HK-2 (cell line): ENCODE measurements at regions not wholly inside any gene's neighbourhood (a gene's known extent, or its start where the extent isn't known, plus 50 kb on each side); places are given as distances from the start of the nearest gene placed in this dataset.

ENCODE experiments used
- DNase-seq: peaks from one replicate; pipeline ENCODE4 v3.0.0-alpha.2; 2018; ENCODE audit not compliant: unreplicated experiment

DNA sequence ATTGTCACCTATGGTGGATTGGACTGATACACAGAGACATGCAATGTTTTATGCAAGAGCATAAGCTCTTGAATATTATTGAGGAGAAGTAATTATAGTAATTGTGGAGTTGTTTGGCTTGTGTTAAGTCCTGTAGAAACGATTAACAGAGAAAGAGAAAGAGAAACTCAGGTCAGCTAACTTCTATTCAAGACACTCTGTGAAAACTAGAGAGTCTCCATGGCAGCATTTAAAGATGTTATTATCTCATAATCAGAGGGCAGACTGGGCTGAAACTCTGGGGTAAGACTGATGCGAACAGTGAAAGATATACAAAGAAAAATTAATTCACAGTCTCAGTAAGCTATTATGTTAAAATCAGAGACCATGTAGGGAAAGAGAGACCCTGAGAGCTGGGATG, 625.7 kb downstream of the FAT4 start:
- DNase-seq, result no peak

- DNase-seq, result no peak
These were observed 630.2 kb downstream of the FAT4 start for GRCh38 chr4:125944966-125945365.

DNA sequence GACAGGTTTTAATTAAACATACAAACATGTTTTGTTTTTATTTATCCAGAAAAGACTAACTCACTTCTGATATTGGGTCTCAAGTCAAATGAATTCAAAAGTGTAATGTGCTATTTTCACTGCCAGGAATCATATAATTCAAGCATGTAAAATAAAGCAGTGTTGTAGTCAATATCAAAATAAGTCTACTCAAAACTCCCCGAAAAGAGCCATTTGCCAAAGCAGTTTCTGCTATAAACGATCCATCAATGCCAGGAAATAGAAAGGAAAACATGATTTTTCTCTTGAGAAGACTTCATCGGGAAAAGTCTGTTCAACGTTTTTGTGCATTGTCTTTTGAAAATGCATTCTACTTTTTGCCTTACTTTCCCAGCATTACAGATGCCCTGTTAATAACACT, 633.3 kb downstream of the FAT4 start:
- DNase-seq, result no peak

GRCh38 chr4:125951261-125951887, 636.6 kb downstream of the FAT4 start:
- no peak for DNase-seq

GRCh38 chr4:125952631-125953030, 637.9 kb downstream of the FAT4 start:
- no peak for DNase-seq

DNA sequence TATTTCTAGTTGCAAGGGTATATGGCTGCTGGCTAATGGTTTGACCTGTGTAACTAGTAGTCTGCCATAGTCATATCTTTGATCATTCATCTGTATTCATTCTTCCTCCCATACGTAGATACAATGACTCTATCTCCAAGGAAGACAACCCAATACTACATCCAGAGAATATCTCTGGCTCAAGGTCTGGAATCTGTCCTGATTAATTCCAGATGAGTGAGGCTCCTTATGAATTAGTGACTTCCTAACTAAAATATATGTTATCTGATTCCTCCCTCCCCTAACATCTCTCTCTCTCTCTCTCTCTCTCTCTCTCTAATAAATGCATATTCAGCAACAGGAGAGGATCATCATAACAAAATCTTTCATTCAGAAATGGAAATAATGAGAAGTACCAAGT, 641.5 kb downstream of the FAT4 start:
- DNase-seq, result no peak

GRCh38 chr4:125958519-125958918, 643.8 kb downstream of the FAT4 start:
- no peak for DNase-seq

- DNase-seq, result no peak
These were observed 646.9 kb downstream of the FAT4 start for GRCh38 chr4:125961626-125962025.

DNA sequence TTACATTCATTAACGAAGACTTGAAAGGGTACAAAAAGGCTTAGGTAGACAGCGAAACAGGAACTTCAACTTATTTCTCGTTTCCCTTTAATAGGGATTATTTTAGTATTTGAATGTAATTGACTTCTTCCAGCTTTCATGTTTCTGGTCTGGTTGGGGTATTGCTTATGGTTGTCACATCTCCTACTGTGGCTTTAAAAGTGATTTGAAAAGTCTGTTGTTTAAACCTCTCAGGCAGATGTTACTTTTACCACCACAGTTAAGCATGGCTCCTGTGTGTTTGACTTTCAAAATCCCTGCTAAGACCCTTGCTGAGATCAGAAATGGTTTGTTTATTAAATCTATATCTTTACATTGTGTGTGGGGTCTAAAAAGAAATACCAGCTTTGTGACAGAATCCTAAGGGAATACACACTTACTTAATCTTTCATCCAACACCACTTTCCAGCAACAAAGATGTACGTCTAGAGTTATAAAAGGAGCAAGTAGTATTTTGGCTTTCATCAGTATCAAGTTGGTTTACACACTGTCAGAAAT, 661.2 kb downstream of the FAT4 start:
- DNase-seq, result no peak

GRCh38 chr4:125979950-125980349, 665.2 kb downstream of the FAT4 start:
- no peak for DNase-seq

DNA sequence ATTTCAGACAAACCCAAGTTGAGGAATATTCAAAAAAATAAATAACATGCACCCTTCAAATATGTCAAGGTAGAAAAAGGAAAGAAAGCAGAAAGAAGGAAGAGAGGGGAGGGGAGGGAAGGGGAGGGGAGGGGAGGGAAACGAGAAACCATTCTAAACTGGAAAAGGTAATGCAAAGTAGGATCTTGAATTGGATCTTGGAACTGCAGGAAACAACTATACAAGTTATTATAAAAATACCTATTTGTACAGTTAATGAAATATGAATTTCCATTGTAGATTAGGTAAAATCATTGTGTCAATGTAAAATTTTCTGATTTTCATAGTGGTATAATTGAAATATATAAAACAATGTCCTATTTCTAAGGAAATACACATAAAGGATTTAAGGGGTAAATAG, 668.4 kb downstream of the FAT4 start:
- no peak for DNase-seq

DNA sequence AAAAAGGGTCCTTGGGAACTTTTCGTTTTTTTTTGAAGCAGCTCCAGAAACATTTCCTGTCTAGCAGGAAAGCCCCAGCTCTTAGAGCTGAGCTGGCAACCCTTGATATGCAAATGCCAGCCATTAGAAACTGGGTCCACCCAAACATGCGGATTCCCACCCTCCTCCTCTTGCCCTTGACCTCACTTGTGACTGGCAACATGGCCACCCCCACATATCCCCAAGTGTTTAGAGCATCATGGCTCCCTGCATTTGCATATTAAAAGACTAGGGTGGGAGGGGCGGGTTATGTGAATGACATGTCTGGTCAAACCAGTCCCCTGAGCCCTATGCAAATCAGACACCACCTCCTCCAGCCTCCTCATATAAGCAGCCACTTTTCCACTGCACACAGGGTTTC, 671.1 kb downstream of the FAT4 start:
- DNase-seq, result no peak

GRCh38 chr4:125986307-125986706, 671.6 kb downstream of the FAT4 start:
- DNase-seq, result no peak

DNA sequence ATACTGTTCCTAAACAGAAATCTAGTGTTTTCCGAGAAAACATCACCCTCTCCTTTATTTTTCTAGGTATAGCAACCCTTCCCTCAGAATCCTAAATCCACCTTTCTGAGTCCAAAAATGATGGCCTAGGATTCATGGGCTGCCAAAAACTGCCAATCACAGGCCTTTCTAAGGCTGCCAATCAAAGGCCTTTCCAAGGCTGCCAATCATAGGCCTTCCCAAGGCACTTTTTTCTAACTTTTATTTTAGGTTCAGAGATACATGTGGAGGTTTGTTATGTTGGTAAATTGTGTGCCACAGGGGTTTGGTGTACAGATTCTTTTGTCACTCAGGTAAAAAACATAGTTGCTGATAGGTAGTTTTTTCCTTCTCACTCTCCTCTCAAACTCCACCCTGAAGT, 673.7 kb downstream of the FAT4 start:
- no peak for DNase-seq

DNA sequence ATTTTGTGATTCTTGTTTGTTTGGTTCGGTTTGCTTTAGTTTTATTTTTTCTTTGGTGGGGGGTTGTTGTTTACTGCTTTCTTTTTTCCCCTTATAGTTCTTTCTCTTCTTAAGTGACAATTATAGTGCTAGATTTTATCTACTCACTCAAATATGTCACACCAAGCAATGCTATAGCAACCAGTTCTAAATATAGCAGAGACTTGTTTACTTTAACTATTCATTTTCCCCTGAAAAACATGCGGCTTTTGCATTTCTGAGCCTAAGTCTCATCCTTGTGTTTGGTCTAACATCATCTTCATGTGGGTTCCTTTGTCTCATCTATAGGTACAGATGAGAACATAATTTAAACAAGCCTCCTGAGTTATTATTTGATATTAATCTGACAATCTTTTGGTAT, 676.6 kb downstream of the FAT4 start:
- no peak for DNase-seq

GRCh38 chr4:125992891-125993290, 678.1 kb downstream of the FAT4 start:
- no peak for DNase-seq

DNA sequence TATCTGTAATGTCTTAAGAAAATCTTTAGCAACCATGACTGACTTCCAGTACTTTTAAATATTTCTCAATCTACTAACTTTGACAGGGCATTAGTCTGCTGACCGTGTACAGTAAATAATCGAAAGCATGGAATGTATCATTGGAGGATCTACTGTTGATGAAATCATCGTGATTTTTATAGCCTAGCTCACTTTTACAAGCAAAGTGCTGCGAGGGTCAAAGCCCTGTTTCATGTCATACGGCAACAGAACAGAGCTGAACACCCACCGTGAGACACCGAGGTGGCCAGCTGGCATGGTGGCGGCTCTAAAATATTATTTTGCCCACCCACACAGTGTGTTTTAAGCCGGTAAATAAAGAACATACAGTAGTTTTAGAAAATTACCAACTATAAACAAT, 679.3 kb downstream of the FAT4 start:
- DNase-seq, result no peak

GRCh38 chr4:125994430-125994829, 679.7 kb downstream of the FAT4 start:
- DNase-seq, result no peak

DNA sequence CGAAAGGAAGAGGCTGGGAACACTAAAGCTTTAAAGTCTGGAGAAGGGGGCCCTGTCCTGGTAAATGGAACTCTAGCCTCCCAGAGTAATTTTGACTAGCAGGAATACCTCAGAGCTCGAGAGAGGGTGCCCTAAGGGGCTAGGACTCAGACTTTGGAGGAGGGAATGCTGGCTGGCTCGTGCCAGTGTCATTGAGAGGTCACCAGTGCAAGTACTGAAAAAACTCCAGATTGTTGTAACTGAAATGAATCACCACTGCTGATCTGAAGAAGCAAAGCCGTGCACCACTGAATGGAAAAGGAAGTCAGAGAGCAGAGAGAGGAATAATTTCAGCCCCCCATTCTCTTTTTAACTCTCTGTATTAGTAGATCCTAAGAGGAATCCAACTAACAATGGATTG, 690.2 kb downstream of the FAT4 start:
- peak; percentile 33 for DNase-seq

GRCh38 chr4:126007142-126007541, 692.4 kb downstream of the FAT4 start:
- DNase-seq, result no peak

DNA sequence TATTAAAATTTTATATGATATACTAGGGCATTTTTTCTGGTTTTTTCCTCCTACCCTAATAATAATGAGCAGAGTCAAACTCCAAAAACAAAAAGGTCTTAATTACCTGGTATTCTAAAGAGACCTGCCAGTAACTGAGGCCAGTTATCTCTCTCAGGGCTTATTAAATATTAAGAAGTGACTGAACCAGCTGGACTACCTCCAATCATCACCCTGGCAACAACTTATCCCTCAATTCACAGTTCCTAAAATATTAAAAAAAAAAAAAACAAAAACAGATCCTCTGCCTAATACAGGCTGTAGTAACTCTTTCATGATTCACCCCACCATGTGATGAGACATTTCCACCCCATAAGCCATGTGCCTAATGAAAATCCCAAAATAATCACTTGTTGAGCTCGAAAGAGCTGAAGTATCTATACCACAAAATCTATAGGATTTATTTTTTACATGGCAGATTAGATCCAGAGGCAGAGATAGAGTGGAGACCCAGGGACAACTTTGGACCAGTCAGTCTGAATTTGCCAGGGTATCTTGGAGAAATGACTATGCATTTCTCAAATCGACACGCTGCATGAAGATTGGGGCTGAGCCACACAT, 698.0 kb downstream of the FAT4 start:
- no peak for DNase-seq

DNA sequence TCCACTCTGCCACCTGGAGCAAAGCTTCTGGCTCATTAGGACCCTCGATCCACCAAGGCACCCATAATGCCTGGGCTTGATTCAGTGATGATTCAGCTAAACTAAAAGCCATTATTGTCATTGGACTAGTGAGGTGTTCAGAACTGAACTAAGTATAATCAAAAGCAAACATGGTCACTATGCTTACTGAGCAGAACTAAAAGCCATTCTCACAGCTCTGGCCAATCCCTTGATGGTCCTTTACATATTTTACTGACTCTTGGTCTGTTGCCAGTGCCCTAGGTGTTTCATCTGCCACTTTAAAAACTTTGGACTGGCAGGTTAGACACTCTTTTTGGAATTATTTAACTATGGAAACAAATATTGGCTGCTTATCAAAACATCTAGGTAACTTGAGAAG, 703.5 kb downstream of the FAT4 start:
- DNase-seq, result no peak

- DNase-seq, result no peak
These were observed 709.1 kb downstream of the FAT4 start for GRCh38 chr4:126023896-126024295.

GRCh38 chr4:126027601-126028000, 712.8 kb downstream of the FAT4 start:
- no peak for DNase-seq
